22Rv1 (cell line): ENCODE measurements at regions not wholly inside any gene's neighbourhood (a gene's known extent, or its start where the extent isn't known, plus 50 kb on each side); places are given as distances from the start of the nearest gene placed in this dataset.

Source experiments
- ZFX ChIP-seq: fragments of 450-650 bp; IDR thresholded peaks from 2 replicates; pipeline ENCODE4 v1.6.1; 2017; ENCODE audit warnings: antibody characterized with exemption, borderline replicate concordance
- TF ChIP-seq, protein P1 (sequence below): fragments of 450-650 bp; IDR thresholded peaks from 2 replicates; pipeline ENCODE4 v1.5.1; 2017; ENCODE audit warnings: mild to moderate bottlenecking

DNA sequence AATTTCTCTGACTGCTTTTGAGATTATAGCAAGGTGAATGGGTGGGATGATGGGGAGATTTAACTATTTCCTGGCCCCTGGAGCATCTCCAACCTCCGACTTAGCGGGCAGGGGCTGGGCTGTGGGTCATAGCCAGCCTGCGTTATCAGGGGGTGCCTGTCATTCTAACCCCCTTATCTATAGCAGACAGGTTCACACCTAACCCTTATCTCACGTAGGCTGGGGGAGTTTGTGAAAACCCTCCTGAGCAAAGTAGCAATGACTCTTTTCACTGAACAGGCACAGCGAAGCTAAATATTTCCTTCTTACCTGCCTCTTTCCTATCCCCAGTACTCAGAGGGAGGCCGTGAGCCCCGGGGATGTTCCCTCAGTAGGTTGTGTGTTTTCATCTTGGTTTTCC is 511.4 kb upstream of the B3GAT1 start:
- TF ChIP-seq, protein P1, sequence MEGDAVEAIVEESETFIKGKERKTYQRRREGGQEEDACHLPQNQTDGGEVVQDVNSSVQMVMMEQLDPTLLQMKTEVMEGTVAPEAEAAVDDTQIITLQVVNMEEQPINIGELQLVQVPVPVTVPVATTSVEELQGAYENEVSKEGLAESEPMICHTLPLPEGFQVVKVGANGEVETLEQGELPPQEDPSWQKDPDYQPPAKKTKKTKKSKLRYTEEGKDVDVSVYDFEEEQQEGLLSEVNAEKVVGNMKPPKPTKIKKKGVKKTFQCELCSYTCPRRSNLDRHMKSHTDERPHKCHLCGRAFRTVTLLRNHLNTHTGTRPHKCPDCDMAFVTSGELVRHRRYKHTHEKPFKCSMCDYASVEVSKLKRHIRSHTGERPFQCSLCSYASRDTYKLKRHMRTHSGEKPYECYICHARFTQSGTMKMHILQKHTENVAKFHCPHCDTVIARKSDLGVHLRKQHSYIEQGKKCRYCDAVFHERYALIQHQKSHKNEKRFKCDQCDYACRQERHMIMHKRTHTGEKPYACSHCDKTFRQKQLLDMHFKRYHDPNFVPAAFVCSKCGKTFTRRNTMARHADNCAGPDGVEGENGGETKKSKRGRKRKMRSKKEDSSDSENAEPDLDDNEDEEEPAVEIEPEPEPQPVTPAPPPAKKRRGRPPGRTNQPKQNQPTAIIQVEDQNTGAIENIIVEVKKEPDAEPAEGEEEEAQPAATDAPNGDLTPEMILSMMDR: no peak
- no peak for TF ChIP-seq ZFX
